GM13977 (cell line): ENCODE measurements at regions not wholly inside any gene's neighbourhood (a gene's known extent, or its start where the extent isn't known, plus 50 kb on each side); places are given as distances from the start of the nearest gene placed in this dataset.
"Not testable (repeated sequence)": the region's sequence is repeated elsewhere in the genome, so short reads cannot be mapped to it uniquely, and the experiment has no call there.

ENCODE experiments used
- DNase-seq: peaks from one replicate; pipeline ENCODE4 v3.0.0; 2012; ENCODE audit warnings: low spot score
- CTCF ChIP-seq: IDR thresholded peaks from 2 replicates; pipeline ENCODE4 v1.5.1; 2012; ENCODE audit warnings: mild to moderate bottlenecking, control low read depth; ENCODE audit not compliant: insufficient read depth; ENCODE audit errors: extremely low read depth, missing control alignments
- in situ Hi-C: fragments of 300-500 bp; cut with MboI; formaldehyde crosslinking; loops from one replicate; pipeline ENCODE4 v1.12.0; 2022; ENCODE audit warnings: low sequenced_read_pairs, low pct_unique_long_range_greater_than_20kb, mixed read lengths, inconsistent platforms; ENCODE audit not compliant: unreplicated experiment

- in situ Hi-C loops: no loop called here
- no peak for TF ChIP-seq CTCF
- DNase-seq: no peak
These were observed 56.7 kb downstream of the CCDC74A start for GRCh38 chr2:131584380-131584779.

GRCh38 chr2:131584940-131585339, 57.3 kb downstream of the CCDC74A start:
- in situ Hi-C loops: no loop called here
- TF ChIP-seq CTCF: no peak

GRCh38 chr2:131588152-131588873, 60.6 kb downstream of the CCDC74A start:
- no peak for TF ChIP-seq CTCF
- in situ Hi-C loops: no loop called here
- peak; percentile 38 for DNase-seq

More at GRCh38 chr2:131584940-131585339, 57.3 kb downstream of the CCDC74A start:
- peak; percentile 48 for DNase-seq

GRCh38 chr2:131589126-131589525, 61.4 kb downstream of the CCDC74A start:
- in situ Hi-C loops, DNase-seq: not testable (repeated sequence)

- in situ Hi-C loops: no loop called here
- DNase-seq: no peak
- TF ChIP-seq CTCF: no peak
These were observed 62.7 kb downstream of the CCDC74A start for GRCh38 chr2:131590366-131590765.

- in situ Hi-C loops: no loop called here
- DNase-seq: no peak
- no peak for TF ChIP-seq CTCF
These were observed 63.2 kb downstream of the CCDC74A start for GRCh38 chr2:131590896-131591295.

GRCh38 chr2:131596561-131596960, 68.9 kb downstream of the CCDC74A start:
- in situ Hi-C loops, DNase-seq: not testable (repeated sequence)

- DNase-seq, in situ Hi-C loops: not testable (repeated sequence)
These were observed 74.8 kb downstream of the CCDC74A start for GRCh38 chr2:131602444-131602843.

- in situ Hi-C loops, DNase-seq: not testable (repeated sequence)
These were observed 77.0 kb downstream of the CCDC74A start for GRCh38 chr2:131604652-131605051.

GRCh38 chr2:131606366-131606765, 78.7 kb downstream of the CCDC74A start:
- DNase-seq, in situ Hi-C loops: not testable (repeated sequence)

GRCh38 chr2:131607056-131607455, 79.4 kb downstream of the CCDC74A start:
- DNase-seq, in situ Hi-C loops: not testable (repeated sequence)

GRCh38 chr2:131614539-131614938, 86.9 kb downstream of the CCDC74A start:
- in situ Hi-C loops, DNase-seq: not testable (repeated sequence)
